ENCODE measurements at regions not wholly inside any gene's neighbourhood (a gene's known extent, or its start where the extent isn't known, plus 50 kb on each side); places are given as distances from the start of the nearest gene placed in this dataset.

GRCh38 chr7:145645135-145645515, 471.5 kb upstream of the CNTNAP2 start:
- DNase-seq (ENCODE audit: low spot score): no peak

- DNase-seq (ENCODE audit: low spot score): no peak
Measured at GRCh38 chr7:145644426-145645134, 472.0 kb upstream of the CNTNAP2 start.

GRCh38 chr7:145643981-145644380, 472.6 kb upstream of the CNTNAP2 start:
- DNase-seq (ENCODE audit: low spot score): no peak

GRCh38 chr7:145633513-145633912, 483.1 kb upstream of the CNTNAP2 start:
- DNase-seq (ENCODE audit: low spot score): no peak

- DNase-seq (ENCODE audit: low spot score): no peak
Measured at GRCh38 chr7:145624618-145625017, 492.0 kb upstream of the CNTNAP2 start.

- DNase-seq (ENCODE audit: low spot score): no peak
Measured at GRCh38 chr7:145605963-145606362, 510.6 kb upstream of the CNTNAP2 start.

- no peak for DNase-seq (ENCODE audit: low spot score)
Measured at GRCh38 chr7:145599376-145599775, 517.2 kb upstream of the CNTNAP2 start.

GRCh38 chr7:145584401-145584800, 532.2 kb upstream of the CNTNAP2 start:
- DNase-seq (ENCODE audit: low spot score): no peak

GRCh38 chr7:145582742-145583303, 533.8 kb upstream of the CNTNAP2 start:
- DNase-seq (ENCODE audit: low spot score): no peak

- no peak for DNase-seq (ENCODE audit: low spot score)
Measured at GRCh38 chr7:145557805-145558204, 558.8 kb upstream of the CNTNAP2 start.

GRCh38 chr7:145543242-145543641, 573.4 kb upstream of the CNTNAP2 start:
- DNase-seq (ENCODE audit: low spot score): no peak

GRCh38 chr7:145539910-145540309, 576.7 kb upstream of the CNTNAP2 start:
- no peak for DNase-seq (ENCODE audit: low spot score)

- no peak for DNase-seq (ENCODE audit: low spot score)
Measured at GRCh38 chr7:145534301-145534700, 582.3 kb upstream of the CNTNAP2 start.

- DNase-seq (ENCODE audit: low spot score): no peak
Measured at GRCh38 chr7:145520284-145520683, 596.3 kb upstream of the CNTNAP2 start.

GRCh38 chr7:145511004-145511403, 605.6 kb upstream of the CNTNAP2 start:
- no peak for DNase-seq (ENCODE audit: low spot score)

GRCh38 chr7:145497911-145498525, 618.6 kb upstream of the CNTNAP2 start:
- DNase-seq (ENCODE audit: low spot score): no peak

GRCh38 chr7:145490356-145490755, 626.2 kb upstream of the CNTNAP2 start:
- no peak for DNase-seq (ENCODE audit: low spot score)

- no peak for DNase-seq (ENCODE audit: low spot score)
Measured at GRCh38 chr7:145489609-145490008, 627.0 kb upstream of the CNTNAP2 start.

- DNase-seq (ENCODE audit: low spot score): no peak
Measured at GRCh38 chr7:145488816-145489215, 627.8 kb upstream of the CNTNAP2 start.

GRCh38 chr7:145481985-145482384, 634.6 kb upstream of the CNTNAP2 start:
- no peak for DNase-seq (ENCODE audit: low spot score)

GRCh38 chr7:145478541-145478940, 638.1 kb upstream of the CNTNAP2 start:
- DNase-seq (ENCODE audit: low spot score): no peak

GRCh38 chr7:145474009-145474686, 638.3 kb upstream of the TPK1 start:
- no peak for DNase-seq (ENCODE audit: low spot score)

GRCh38 chr7:145471883-145472282, 636.0 kb upstream of the TPK1 start:
- DNase-seq (ENCODE audit: low spot score): no peak

All from putamen (tissue), 1 donor.